ENCODE measurements at regions not wholly inside any gene's neighbourhood (a gene's known extent, or its start where the extent isn't known, plus 50 kb on each side); places are given as distances from the start of the nearest gene placed in this dataset.

DNA sequence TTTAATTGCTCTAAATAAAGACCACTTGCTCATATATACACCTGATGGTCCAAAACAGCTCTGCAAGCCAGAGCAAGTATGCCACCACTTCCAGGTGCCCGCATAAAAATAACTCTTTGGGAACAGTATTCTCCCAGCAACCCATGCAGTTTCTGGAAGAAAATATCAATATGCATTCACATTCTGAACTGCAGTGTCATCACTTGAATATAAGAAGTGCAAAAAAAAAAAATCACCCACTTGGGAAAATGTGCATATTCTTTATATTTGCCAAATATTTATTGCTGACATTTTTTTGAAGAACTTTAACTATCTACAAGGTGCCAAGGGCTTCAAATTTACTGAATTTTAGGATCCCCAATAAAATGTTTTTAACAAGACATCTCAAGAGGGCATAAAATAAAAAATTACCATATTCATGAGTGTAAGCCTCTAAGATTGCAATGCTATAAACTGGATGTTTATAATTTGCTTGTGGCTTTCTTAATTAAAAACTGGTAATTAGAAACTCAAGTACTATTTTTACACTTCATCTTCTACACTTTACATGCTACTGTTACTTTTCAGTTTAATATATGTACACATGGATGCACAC is 360.6 kb upstream of the HNRNPA3 start:
- intact Hi-C loops (cut with micrococcal nuclease): loop anchor here (1.0 to 5.0 kb wide), 3 partner anchors 8 to 1275 kb away; no protein-coding TSS in a partner anchor
- TF ChIP-seq CTCF (IDR thresholded peaks at IDR 0.05): no peak
- WGBS (ENCODE audit: insufficient coverage): 100% methylated on average over 1 of the region's 1 CpG
- Histone ChIP-seq H3K4me3 (ENCODE audit: low read length) (no peak overlapping the region), H3K27ac (ENCODE audit: low read length) (no peak overlapping the region), H3K27me3 (ENCODE audit: control insufficient read depth, insufficient read depth, low read length) (no peaks in the 10 kb centered on the region), H3K9me3 (ENCODE audit: control insufficient read depth, insufficient read depth, low read length) (no peaks in the 10 kb centered on the region), H3K4me1 (ENCODE audit: control insufficient read depth, insufficient read depth, low read length) (peaks cover 21% of the 10 kb centered on the region), H3K36me3 (ENCODE audit: control insufficient read depth, insufficient read depth, low read length) (no peaks in the 10 kb centered on the region)
- H3K27ac Mint-ChIP-seq: peak overlapping the region; percentile 38 to 49
- H3K9me3 Mint-ChIP-seq: peaks cover 0 to 2% of the 10 kb centered on the region in 2 donors
- DNase-seq (no peak), ATAC-seq (no peak)
- H3K4me3 Mint-ChIP-seq: peak overlapping the region; percentile 62
- no peaks in the 10 kb centered on the region for H3K27me3 Mint-ChIP-seq (ENCODE audit: low read depth in 2 of 2)
- H3K4me1 Mint-ChIP-seq: peaks cover 76% of the 10 kb centered on the region in 2 donors
- peaks cover 14% of the 10 kb centered on the region for H3K36me3 Mint-ChIP-seq

DNA sequence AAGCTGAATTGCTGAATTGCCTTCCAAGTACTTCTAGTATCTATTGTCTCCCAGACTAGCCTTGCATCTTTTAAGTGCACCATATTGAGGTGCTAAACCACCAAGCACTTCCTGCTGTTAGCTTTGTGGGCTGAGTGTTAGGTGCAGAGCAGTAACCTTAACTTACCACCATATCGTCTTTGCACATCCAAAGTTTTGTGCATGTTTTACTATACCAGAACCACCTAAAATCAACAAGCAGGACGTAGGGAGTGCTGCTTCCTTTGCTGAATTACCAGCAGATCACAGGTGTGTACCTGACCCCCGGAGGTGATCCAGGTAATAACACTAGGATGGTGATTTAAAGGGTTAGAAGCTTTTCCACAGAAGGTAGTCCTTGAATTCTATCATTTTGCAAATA is 359.9 kb upstream of the HNRNPA3 start:
- H3K4me3 ChIP-seq (ENCODE audit: low read length): no peak overlapping the region

DNA sequence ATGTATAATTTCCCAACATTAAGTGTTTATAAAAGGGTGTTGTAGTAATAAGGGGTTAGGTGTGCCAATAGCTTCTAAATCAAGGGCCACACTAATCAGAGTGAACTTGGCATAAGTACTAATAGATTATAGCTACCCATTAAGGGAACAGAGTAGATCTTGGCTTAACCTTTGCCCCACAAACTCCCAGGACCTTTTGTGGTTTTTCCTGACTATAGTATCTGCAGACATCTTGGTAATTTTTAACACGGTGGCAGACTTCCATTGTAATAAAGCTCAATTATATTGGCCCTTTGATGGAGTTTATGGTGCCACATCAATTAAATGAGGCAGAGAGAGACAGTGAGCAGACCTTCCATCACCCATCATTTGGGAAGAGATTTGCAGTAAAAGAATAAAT is 358.5 kb upstream of the HNRNPA3 start:
- H3K36me3 Mint-ChIP-seq: peaks cover 18% of the 10 kb centered on the region
- H3K4me1 Mint-ChIP-seq: peaks cover 80 to 87% of the 10 kb centered on the region in 2 donors
- intact Hi-C loops (cut with micrococcal nuclease): loop anchor here (5.0 kb wide), 1 partner anchor 1277 kb away; no protein-coding TSS in a partner anchor

More for the DNA sequence above, 359.9 kb upstream of the HNRNPA3 start:
- Mint-ChIP-seq H3K27me3 (ENCODE audit: low read depth in 2 of 2) (no peaks in the 10 kb centered on the region), H3K36me3 (peaks cover 18% of the 10 kb centered on the region), H3K4me1 (peaks cover 80 to 83% of the 10 kb centered on the region in 2 donors), H3K27ac (peak overlapping the region; percentile 38 to 49), H3K4me3 (peak overlapping the region; percentile 62), H3K9me3 (peaks cover 0 to 2% of the 10 kb centered on the region in 2 donors)
- Histone ChIP-seq H3K9me3 (ENCODE audit: control insufficient read depth, insufficient read depth, low read length) (no peaks in the 10 kb centered on the region), H3K4me1 (ENCODE audit: control insufficient read depth, insufficient read depth, low read length) (peaks cover 21% of the 10 kb centered on the region), H3K27ac (ENCODE audit: low read length) (peak overlapping the region; percentile 4), H3K36me3 (ENCODE audit: control insufficient read depth, insufficient read depth, low read length) (no peaks in the 10 kb centered on the region), H3K27me3 (ENCODE audit: control insufficient read depth, insufficient read depth, low read length) (no peaks in the 10 kb centered on the region)
- no peak for TF ChIP-seq CTCF (IDR thresholded peaks at IDR 0.05)
- ATAC-seq: peak; percentile 93 to 100 (median 96)
- 12% methylated on average over 3 of the region's 3 CpGs for WGBS (ENCODE audit: insufficient coverage)
- intact Hi-C loops (cut with micrococcal nuclease): loop anchor here (1.0 to 5.0 kb wide), 3 partner anchors 8 to 1275 kb away; no protein-coding TSS in a partner anchor
- DNase-seq: peak; percentile 51 to 74

More for the DNA sequence above, 358.5 kb upstream of the HNRNPA3 start:
- WGBS (ENCODE audit: insufficient coverage): 100% methylated on average over 1 of the region's 1 CpG
- no peaks in the 10 kb centered on the region for H3K27me3 Mint-ChIP-seq (ENCODE audit: low read depth in 2 of 2)
- Histone ChIP-seq H3K4me1 (ENCODE audit: control insufficient read depth, insufficient read depth, low read length) (peaks cover 21% of the 10 kb centered on the region), H3K9me3 (ENCODE audit: control insufficient read depth, insufficient read depth, low read length) (no peaks in the 10 kb centered on the region), H3K36me3 (ENCODE audit: control insufficient read depth, insufficient read depth, low read length) (no peaks in the 10 kb centered on the region), H3K27ac (ENCODE audit: low read length) (no peak overlapping the region), H3K27me3 (ENCODE audit: control insufficient read depth, insufficient read depth, low read length) (no peaks in the 10 kb centered on the region), H3K4me3 (ENCODE audit: low read length) (no peak overlapping the region)
- ATAC-seq (no peak), DNase-seq (no peak)
- peak overlapping the region; percentile 38 to 49 for H3K27ac Mint-ChIP-seq
- H3K4me3 Mint-ChIP-seq: peak overlapping the region; percentile 51
- H3K9me3 Mint-ChIP-seq: peaks cover 0 to 2% of the 10 kb centered on the region in 2 donors
- TF ChIP-seq CTCF (IDR thresholded peaks at IDR 0.05): no peak

Data from natural killer cell (primary cell).